ENCODE measurements at regions not wholly inside any gene's neighbourhood (a gene's known extent, or its start where the extent isn't known, plus 50 kb on each side); places are given as distances from the start of the nearest gene placed in this dataset.

DNA sequence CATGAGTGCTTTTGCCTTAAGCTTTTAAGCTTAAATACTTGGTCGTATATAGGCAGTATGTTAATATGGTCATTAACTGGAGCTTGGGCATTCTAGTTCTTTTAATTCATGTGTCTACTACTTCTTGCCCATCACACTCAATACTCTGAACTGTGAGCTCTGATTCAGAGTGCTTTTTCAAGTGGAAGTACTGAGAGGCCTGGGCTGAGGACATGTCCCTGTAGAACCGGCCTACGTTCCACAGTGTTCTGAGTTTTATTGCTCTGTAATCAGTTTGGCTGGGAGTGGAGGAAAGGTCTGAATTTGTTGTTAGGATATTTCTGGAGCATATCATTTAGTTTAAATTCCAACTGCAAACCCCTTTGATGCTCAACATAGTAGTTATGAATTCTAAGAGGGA is 1744.8 kb upstream of the MIR17HG start:
- H3K27me3 ChIP-seq, result no peaks in the 10 kb centered on the region
- in situ Hi-C loops (cut with MboI; ENCODE audit: low pct_ligation_motif_present in 1 of 4, low pct_unique_long_range_greater_than_20kb in 1 of 4, low sequenced_read_pairs in 3 of 4), result no loop called here
- intact Hi-C loops (cut with DNase I; ENCODE audit: low total_unique reads), result no loop called here
- H3K9me3 ChIP-seq, result no peaks in the 10 kb centered on the region
- no peaks in the 10 kb centered on the region for H3K36me3 ChIP-seq
- no peak overlapping the region for H3K27ac ChIP-seq
- no peak for DNase-seq
- 66 to 69% methylated on average over 3 of the region's 3 CpGs for WGBS, 2 donors (ENCODE audit: low coverage in 1 of 2)
- no peaks in the 10 kb centered on the region for H3K4me1 ChIP-seq
- no peak overlapping the region for H3K4me3 ChIP-seq
- TF ChIP-seq POLR2A (IDR thresholded peaks at IDR 0.05), result no peak
- no peak for TF ChIP-seq POLR2AphosphoS5 (IDR thresholded peaks at IDR 0.05)
- no peak for TF ChIP-seq EP300 (IDR thresholded peaks at IDR 0.05; ENCODE audit: low read depth)
- TF ChIP-seq, protein P1, sequence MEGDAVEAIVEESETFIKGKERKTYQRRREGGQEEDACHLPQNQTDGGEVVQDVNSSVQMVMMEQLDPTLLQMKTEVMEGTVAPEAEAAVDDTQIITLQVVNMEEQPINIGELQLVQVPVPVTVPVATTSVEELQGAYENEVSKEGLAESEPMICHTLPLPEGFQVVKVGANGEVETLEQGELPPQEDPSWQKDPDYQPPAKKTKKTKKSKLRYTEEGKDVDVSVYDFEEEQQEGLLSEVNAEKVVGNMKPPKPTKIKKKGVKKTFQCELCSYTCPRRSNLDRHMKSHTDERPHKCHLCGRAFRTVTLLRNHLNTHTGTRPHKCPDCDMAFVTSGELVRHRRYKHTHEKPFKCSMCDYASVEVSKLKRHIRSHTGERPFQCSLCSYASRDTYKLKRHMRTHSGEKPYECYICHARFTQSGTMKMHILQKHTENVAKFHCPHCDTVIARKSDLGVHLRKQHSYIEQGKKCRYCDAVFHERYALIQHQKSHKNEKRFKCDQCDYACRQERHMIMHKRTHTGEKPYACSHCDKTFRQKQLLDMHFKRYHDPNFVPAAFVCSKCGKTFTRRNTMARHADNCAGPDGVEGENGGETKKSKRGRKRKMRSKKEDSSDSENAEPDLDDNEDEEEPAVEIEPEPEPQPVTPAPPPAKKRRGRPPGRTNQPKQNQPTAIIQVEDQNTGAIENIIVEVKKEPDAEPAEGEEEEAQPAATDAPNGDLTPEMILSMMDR (IDR thresholded peaks at IDR 0.05), result no peak

DNA sequence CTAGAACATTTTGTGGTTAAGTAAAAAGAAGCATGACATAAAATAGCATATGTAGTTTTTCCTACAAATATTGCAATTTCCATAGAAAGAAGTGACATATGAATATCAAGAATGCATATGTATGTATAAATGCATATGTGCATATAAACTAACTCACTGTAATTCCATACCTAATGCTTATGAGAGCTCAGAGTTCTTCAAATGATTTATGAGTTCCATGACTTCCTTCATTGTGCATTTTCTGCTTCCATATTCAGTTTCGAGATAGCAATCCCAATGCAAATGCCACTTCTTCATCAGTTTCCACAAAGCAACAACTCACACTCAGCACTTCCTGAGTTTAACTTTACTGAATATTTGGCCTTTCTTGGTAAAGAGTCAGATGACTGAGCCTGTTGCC is 1744.3 kb upstream of the MIR17HG start:
- TF ChIP-seq POLR2A (IDR thresholded peaks at IDR 0.05), result no peak
- TF ChIP-seq EP300 (IDR thresholded peaks at IDR 0.05; ENCODE audit: low read depth), result no peak
- TF ChIP-seq, protein P1 (IDR thresholded peaks at IDR 0.05), result no peak
- no peak for TF ChIP-seq POLR2AphosphoS5 (IDR thresholded peaks at IDR 0.05)
- in situ Hi-C loops (cut with MboI; ENCODE audit: low pct_ligation_motif_present in 1 of 4, low pct_unique_long_range_greater_than_20kb in 1 of 4, low sequenced_read_pairs in 3 of 4) (no loop called here), intact Hi-C loops (cut with DNase I; ENCODE audit: low total_unique reads) (no loop called here)
- no peaks in the 10 kb centered on the region for H3K27me3 ChIP-seq
- 67 to 84% methylated on average over 1 of the region's 1 CpG for WGBS, 2 donors (ENCODE audit: low coverage in 1 of 2)
- no peaks in the 10 kb centered on the region for H3K36me3 ChIP-seq
- no peak overlapping the region for H3K4me3 ChIP-seq
- H3K4me1 ChIP-seq, result no peaks in the 10 kb centered on the region
- no peaks in the 10 kb centered on the region for H3K9me3 ChIP-seq
- no peak for DNase-seq
- no peak overlapping the region for H3K27ac ChIP-seq

DNA sequence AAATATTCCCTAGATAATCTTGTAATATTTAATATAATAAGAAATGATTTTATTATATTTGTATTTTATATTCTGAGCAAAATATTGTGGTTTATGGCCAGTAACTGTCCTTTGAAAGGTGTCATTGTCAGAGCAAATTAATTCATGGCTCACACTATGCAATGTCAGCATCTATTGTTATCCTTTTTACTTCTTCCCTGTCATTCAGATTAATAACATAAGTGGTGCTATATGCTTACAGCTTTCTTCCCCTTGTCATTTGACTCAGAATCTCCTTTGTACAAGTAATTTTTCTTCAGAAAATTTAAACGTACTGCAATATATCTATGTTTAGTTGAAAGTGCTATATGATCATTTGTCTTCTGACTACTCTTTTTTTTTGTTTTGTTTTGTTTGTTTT is 1738.2 kb upstream of the MIR17HG start:
- intact Hi-C loops (cut with DNase I; ENCODE audit: low total_unique reads) (no loop called here), in situ Hi-C loops (cut with MboI; ENCODE audit: low pct_ligation_motif_present in 1 of 4, low pct_unique_long_range_greater_than_20kb in 1 of 4, low sequenced_read_pairs in 3 of 4) (no loop called here)
- Histone ChIP-seq H3K4me1 (no peaks in the 10 kb centered on the region), H3K4me3 (no peak overlapping the region), H3K9me3 (no peaks in the 10 kb centered on the region), H3K36me3 (no peaks in the 10 kb centered on the region), H3K27me3 (no peaks in the 10 kb centered on the region), H3K27ac (no peak overlapping the region)
- 45 to 67% methylated on average over 1 of the region's 1 CpG for WGBS, 2 donors (ENCODE audit: low coverage in 1 of 2)
- TF ChIP-seq POLR2A (IDR thresholded peaks at IDR 0.05), result no peak
- TF ChIP-seq, protein P1 (IDR thresholded peaks at IDR 0.05), result no peak
- no peak for TF ChIP-seq POLR2AphosphoS5 (IDR thresholded peaks at IDR 0.05)
- no peak for TF ChIP-seq EP300 (IDR thresholded peaks at IDR 0.05; ENCODE audit: low read depth)
- no peak for DNase-seq

DNA sequence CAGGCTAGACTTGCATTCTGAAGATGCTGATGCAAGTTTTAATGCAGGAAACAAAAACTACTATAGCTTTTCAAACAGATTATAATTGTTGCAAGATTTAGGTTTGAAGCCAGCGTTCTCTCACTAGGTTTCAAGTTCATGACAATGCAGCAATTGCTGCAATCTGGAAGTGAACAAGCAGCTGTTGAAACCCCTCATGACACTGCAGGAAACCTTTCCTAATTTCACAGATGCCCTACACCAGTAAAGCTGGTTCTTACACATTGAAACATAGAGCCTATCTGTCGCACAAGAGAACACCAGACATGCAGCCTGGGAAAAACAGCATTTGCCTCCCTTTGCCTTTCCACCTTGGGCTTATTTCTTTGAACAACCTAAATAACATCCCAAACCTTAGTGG is 1737.2 kb upstream of the MIR17HG start:
- in situ Hi-C loops (cut with MboI; ENCODE audit: low pct_ligation_motif_present in 1 of 4, low pct_unique_long_range_greater_than_20kb in 1 of 4, low sequenced_read_pairs in 3 of 4), result no loop called here
- no peak for TF ChIP-seq POLR2A (IDR thresholded peaks at IDR 0.05)
- no peak for TF ChIP-seq EP300 (IDR thresholded peaks at IDR 0.05; ENCODE audit: low read depth)
- TF ChIP-seq, protein P1 (IDR thresholded peaks at IDR 0.05), result no peak
- TF ChIP-seq POLR2AphosphoS5 (IDR thresholded peaks at IDR 0.05), result no peak
- intact Hi-C loops (cut with DNase I; ENCODE audit: low total_unique reads), result no loop called here
- Histone ChIP-seq H3K27ac (no peak overlapping the region), H3K4me1 (no peaks in the 10 kb centered on the region), H3K9me3 (no peaks in the 10 kb centered on the region), H3K27me3 (no peaks in the 10 kb centered on the region), H3K4me3 (no peak overlapping the region), H3K36me3 (no peaks in the 10 kb centered on the region)
- DNase-seq, result no peak
- 54 to 68% methylated on average over 2 of the region's 2 CpGs for WGBS, 2 donors (ENCODE audit: low coverage in 1 of 2)
